NCI-H446 (cell line): ENCODE measurements at regions not wholly inside any gene's neighbourhood (a gene's known extent, or its start where the extent isn't known, plus 50 kb on each side); places are given as distances from the start of the nearest gene placed in this dataset.
"Not testable (repeated sequence)": the region's sequence is repeated elsewhere in the genome, so short reads cannot be mapped to it uniquely, and the experiment has no call there.

Experiments used
- DNase-seq, 2 experiments: peaks; one replicate each; lab custom pipeline; 2025; lab: John Stamatoyannopoulos, UW

DNA sequence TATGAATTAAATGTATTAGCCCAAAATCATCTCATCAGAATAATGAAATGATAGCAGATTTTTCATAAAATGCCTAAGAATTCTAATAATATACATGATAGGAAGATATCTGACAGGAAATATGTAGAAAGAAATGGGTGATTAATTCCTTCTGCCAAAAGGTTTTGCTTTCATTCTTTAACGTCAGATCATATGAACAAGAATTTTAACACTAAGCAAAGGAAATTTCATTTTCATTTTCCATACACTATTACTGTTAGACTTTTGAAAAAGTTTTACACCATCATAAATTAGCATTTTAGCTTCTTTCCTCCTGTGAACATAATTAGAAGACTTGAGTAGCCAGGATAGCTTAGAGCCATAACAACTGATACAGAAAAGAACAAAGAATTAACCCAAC is 1099.9 kb downstream of the NSUN3 start:
- DNase-seq: no peak

DNA sequence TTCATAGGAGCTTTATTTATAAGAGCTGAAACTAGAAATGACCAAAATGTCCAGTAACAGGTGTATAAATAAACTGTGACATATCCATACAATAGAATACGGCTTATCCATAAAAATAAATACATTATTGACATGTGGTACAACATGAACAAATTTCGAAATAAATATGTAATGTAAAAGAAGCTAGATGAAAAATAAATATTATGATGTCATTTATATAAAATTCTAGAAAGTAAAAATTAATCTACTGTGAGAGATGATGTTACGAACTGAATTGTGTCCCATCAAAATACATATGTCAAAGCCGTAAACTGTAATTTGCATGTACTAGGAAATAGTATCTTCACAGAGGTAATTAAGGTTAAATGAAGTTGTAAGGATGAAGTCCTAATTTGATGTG is 1104.9 kb downstream of the NSUN3 start:
- DNase-seq: no peak

DNA sequence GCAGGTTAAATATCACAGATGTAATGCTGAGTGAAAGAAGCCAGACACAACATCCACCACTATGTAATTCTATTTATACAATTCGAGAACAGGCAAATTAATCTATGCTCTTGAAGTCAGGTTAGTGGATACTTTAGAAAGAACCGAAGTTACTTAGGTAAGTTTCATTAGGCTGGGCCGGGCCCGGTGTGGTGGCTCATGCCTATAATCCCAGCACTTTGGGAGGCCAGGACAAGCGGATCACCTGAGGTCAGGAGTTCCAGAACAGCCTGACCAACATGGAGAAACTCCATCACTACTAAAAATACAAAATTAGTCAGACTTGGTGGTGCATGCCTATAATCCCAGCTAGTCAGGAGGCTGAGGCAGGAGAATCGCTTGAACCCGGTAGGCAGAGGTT is 1105.7 kb downstream of the NSUN3 start:
- DNase-seq: no peak

DNA sequence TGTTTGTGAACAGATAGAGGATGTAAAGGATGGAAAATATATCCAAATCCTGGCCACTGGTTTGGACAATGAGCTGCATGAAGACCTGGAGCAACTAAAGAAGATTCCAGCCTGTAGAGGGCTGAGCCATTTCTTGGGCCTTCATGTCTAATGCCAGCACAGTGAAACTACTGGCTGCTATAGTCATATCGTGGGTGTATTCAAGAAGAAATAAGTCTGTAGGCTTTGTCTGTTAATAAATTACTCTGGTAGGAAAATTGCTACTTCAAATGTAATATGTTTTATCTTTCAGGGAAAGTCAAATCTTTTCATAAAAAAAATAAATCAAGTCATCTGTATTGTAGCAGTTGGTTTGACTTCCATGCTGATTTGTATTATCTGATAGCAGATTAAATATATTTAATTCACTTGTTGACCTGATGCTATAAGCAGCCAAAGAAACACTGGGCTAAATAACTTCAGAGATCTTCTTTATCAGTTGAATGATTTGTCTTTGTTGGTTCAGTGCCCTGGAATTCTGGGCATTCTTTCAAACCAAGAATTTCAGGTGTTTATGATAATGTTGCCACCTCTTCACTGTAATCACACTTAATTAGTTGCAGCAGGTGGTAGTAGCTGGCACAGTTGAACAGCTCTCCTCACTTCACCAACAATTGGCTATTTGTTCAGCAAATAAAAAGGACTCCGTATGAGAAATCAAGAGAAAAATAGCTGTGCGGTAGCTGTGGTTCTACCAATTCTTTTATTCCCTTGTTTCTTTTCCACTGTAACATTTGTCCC is 1109.5 kb downstream of the NSUN3 start:
- no peak for DNase-seq

DNA sequence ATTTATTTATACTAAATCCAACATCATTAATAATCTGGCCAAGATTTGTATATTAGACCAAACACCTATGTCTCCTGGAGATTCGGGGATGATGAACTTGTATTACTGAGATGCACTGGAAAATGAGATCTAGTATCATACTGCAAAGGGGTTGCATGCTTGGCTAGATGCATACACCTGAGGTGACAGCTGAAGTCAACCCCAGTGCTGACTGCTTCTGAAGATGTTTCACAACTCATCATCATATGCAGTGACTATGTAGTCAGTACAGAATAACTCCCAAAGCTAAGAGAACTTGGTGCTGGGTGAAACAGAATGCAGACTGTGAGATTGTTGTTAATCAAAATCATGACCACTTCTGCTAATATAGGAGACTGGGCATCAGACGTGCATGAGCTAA is 1114.2 kb downstream of the NSUN3 start:
- DNase-seq: no peak

DNA sequence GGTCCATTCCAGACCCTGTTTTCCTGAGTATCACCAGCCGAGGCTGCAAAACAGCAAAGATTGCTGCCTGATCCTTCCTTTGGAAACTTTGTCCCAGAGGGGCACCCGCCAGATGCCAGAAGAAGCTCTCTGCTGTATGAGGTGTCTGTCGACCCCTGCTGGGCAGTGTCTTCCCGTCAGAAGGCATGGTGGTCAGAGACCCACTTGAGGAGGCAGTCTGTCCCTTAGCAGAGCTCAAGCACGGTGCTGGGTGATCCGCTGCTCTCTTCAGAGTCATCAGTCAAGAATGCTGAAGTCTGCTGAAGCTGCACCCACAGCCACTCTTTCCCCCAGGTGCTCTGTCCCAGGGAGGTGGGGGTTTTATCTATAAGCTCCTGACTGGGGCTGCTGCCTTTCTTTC is 1121.2 kb downstream of the NSUN3 start:
- DNase-seq: no peak

DNA sequence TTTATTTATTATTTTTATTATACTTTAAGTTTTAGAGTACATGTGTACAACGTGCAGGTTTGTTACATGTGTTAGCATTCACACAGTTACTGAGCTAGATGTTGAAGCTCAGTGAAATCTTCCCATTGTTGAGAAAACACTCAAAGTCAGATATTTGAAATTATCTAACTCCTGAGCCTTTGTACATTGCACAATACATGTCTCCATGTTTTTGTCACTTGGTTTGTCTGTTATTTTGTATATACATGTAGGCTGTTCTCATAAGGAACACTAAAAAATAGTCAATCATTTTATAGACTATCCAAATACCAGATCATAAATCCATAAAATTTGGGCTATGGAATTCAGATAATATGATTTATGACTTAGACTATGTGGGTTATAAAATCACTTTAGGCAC is 1126.5 kb downstream of the NSUN3 start:
- DNase-seq: no peak

DNA sequence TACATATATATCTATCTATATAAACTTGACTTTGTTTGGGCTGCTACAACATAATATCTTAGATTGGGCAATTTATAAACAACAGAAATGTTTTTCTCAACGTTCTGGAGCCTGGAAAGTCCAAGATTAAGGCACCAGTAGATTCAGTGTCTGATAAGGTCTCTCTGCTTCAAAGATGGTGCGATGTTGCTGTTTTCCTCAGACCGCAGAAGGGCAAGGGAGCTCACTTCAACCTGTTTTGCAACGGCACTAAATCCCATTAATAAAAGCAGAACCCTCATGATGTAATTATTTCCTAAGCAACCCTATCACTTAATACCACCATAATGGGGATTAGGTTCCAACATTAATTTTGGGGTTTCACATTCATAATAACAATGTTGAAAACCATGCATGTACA is 1134.8 kb downstream of the NSUN3 start:
- no peak for DNase-seq

DNA sequence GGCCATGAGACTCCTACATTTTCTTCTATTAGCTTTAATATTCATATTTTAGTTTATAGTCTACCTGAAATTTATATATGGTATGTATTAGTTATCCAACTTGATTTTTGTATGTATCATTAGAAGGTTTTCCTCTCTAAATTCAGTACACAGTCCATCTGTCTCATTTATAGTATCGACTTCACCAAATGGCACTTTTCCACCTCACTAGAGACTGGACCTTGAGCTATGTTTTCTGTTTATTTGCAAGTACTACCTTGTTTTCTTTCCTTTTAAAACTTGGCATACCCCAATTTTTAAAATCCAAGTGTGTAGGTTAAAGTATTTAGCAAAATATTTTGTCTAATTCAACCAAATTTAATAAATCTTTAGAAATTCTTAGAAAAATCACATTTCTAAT is 1137.5 kb downstream of the NSUN3 start:
- no peak for DNase-seq

DNA sequence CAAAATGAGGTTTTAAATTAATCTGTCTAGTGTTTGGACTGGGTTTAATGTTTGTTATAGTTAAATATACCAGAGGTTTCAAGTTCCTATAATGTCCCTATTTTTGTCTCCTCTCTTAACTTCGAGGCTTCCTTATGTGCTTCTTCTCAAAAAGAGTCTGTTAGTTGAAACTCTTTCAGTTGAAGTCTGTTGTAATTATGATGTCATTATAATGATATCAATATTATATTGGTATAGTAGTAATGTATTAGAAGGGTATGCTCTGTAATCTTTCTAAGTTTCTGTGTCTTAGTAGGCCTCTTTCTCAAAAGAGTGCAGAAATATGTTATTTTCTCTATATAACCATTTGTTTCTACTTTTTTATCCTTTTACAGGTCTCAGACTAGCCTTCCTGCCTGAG is 1148.0 kb downstream of the NSUN3 start:
- no peak for DNase-seq

DNA sequence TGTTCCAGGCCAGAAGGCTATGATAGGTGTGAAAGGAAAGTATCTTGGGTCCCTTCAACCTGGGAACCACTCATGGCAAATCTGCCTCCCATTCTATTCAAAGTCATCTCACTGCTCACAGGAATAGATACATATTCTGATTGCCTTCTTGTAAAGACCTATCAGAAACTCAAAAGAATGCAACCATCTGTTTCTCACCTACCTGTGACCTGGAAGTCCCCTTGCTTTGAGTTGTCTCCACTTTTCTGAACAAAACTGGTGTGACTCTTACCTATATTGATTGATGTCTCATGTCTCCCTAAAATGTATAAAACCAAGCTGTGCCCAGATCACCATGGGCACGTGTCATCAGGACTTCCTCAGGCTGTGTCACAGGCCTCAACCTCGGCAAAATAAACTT is 1149.3 kb downstream of the NSUN3 start:
- no peak for DNase-seq

DNA sequence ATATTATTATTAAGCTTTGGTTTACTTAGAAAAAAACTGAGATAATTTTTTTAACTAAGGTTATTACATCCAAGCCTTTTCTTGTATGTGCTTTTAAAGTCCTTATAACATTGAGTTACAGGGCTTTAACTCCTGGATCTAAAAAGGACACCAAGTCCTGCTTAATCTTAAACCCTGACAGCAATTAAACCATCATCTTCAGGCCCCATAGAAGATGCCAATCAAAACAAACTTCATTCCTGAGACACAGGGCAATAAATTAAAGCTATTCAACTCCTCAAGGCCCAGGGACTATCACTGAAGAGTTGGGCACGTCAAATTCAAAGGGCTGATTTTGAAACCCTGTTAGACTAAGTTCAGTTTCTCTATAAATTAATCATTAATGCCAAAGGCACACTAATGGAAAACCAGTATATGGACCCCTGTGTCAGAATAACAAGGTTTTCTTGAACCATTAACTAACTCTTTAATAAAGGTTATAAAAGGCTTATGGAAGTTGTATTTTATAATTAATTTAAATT is 1152.6 kb downstream of the NSUN3 start:
- no peak for DNase-seq

DNA sequence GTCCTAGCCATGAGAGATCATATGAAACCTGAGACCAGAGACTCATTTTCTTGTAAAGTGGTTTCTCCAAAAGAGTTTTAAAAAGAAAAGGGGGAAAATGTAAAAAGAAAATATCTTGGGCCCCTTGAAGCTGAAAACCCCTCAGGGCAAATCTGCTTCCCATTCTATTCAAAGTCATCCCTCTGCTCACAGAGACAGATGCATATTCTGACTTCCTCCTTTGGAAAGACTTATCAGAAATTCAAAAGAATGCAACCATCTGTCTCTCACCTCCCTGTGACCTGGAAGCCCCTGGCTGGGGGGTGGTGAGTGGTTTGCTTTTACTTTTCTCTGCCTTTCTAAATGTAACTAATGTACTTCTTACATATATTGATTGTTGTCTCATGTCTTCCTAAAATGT is 1154.8 kb downstream of the NSUN3 start:
- peak in 1 of 2 experiments; percentile 34 for DNase-seq

DNA sequence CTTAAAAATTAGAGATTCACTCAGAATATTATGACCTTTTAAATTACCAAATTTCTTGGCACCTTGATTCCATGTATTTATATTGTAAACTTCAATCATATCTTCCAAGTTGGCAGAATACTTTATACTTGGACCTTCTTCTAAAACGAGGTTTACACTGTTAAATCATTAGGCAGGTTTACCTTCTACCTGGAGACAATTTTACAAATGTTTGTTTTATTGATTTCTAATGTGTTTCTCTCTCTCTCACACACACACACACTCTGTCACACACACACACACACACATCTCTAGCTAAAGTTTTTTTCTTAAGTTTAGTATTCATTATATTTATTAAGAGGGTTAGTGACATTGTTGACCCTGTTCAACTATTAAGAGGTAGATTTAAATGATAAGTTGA is 1155.6 kb downstream of the NSUN3 start:
- DNase-seq: no peak

DNA sequence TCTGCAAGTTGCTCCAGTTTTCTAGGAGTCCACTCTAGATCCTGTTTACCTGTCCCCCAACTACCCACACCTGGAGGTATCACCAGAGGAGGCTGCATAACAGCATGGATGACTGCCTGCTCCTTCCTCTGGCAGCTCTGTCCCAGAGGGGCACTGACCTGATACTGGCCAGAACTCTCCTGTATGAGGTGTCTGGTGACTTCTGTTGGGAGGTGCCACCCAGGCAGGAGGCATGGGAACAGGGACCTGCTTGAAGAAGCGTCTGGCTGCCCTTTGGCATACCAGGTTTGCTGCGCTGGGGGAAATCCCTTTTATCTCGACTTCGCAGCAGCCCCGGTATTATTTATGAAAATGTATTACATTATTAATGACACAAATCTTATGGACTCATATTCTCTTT is 1163.6 kb downstream of the NSUN3 start:
- no peak for DNase-seq

DNA sequence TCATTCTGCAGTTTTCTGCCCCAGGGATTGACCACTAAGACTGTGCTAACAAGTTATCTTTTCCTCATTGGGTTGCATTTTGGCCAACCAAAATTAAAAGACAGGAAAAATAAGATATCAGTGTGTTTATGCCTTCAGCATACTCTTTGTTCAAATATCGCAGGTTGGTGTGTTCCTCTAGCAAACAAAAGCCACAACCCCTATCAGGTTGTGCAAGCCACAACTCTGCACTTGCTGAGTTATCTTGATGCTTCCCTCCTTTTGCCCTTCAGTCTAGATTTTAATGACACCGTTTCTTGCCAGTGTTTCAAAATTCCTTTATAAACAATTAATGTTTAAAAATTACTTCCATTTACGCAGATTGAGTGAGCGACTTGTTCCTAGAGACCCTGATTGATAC is 1164.2 kb downstream of the NSUN3 start:
- DNase-seq: no peak

DNA sequence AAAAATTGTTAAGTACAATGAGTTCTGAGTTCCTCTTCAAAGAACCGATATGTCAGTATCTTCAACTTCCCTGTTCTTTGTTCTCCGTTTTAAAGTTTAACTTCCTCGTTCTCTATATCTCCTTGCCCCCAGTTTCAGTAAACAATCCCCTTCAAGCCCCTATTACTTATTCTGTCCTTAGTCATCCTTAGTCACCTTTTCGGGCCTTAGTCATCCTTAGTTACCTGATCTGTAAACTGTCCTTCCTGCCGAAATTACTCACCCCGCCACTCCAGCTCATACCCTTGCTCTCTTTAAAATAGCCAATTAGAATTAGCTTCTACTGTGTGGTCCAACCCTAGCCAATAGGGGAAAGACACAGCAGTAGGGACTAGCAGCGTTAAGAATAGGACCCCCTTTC is 1165.6 kb downstream of the NSUN3 start:
- no peak for DNase-seq

DNA sequence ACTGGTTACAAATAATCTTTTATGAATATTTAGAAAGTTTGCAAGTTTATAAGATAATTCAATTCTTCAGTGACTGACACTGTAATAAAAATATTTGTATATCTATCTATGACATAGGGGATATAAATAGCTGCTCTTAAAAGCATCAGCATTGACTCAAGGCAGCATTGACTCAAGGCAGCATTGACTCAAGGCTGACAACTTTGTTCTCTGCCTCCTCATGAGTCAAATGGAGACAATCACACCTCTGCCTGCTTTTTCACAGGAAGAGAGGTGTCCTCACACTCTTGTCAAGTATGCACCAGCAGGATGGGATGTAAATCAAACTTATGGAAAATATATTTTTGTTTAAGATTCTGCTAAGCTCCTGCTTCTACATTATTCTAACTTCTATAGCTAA is 1173.1 kb downstream of the NSUN3 start:
- DNase-seq: no peak

DNA sequence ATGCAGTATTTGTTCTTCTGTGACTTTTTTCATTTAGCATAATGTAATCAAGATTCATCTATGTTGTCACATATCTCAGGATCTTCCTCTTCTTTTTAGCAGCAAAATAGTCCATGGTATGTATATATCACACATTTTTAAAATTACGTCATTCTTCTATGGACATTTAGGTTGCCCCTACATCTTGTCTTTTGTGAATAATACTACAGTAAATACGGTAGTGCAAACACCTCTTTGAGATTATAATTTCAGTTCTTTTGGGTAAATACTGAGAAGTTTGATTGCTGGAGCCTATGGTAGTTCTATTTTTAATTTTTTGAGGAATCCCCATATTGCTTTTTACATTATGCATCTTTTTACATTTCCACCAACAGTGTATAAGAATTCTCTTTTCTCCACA is 1174.9 kb downstream of the NSUN3 start:
- DNase-seq: no peak

DNA sequence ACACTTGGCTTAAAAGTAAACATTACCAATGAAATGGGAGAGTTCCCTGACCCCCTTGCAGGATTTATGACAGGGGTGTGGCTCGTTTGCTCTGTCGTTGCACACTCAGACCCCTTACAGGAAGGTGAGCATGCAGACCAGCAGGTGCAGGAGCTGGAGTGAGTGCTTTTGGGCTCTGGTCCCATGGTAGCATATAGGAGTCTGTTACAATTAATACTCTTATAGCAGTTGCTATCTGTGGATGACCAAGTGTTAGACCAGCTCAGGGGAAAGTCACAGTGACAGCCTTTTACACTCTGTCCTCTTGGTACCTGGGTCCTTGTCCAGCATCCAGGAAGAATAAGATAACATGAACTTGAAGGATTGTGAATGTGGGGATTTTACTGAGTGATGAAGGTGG is 1177.5 kb downstream of the NSUN3 start:
- no peak for DNase-seq

DNA sequence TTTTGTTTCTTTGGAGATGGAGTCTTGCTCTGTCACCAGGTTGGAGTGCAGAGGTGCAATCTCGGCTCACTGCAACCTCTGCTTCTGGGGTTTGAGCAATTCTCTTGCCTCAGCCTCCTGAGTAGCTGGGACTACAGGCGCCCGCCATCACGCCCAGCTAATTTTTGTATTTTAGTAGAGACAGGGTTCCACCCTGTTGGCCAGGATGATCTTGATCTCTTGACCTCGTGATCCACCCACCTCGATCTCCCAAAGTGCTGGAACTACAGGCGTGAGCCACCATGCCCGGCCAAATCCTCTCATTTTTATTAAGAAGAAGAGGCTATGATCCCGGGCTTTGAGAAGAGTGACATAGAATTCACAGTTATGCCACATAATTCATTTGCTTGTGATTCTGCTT is 1178.4 kb downstream of the NSUN3 start:
- not testable (repeated sequence) for DNase-seq

DNA sequence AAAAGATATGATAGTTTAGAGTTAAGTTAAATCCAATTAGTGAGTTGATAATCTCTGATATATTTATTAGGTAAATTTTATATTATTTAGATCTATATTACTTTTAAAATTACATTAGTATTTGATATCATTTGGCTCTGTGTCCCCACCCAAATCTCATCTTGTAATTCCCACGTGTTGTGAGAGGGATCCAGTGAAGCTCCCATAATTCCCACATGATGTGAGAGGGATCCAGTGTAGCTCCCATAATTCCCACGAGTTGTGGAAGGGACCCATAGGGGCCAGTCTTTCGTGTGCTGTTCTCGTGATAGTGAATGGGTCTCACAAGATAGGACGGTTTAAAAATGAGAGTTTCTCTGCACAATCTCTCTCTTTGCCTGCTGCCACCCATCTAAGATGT is 1183.6 kb downstream of the NSUN3 start:
- no peak for DNase-seq

DNA sequence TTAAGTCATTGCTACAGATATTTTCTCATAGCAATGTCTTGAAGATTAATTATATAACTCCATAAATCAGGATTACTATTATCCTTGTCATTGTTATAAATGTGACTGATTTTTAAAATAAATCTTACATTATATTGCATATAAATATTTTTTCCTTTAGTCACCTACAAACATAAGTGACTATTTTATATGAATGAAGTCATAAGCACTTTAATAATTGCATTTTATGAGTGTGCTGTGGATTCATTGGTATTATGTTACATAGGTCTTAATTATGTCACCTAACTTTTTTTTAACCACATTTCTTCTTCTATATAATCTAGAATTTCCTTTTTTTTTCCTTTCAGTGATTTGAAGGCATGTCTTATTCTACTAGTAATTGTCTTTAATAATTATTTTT is 1191.2 kb downstream of the NSUN3 start:
- no peak for DNase-seq

DNA sequence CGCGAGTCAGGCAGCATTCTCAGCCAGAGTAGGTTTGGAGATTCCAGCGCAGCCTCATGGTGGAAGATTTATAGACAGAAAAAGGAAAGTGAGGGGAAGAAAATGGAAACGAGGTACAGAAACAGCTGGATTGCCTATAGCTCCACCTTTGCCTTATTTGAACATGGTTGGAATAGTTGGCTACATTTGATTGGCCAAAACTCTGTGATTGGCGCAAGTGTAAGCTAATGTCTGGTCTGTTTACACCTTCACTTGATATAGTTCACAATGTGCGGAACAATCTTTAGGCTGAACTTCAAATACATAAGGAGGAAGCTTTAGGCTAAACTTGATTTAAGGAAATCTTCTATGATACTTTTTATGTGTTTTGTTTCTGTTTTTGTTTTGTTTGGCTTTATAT is 1191.9 kb downstream of the NSUN3 start:
- DNase-seq: no peak
